NCI-H128 (cell line): ENCODE measurements at regions not wholly inside any gene's neighbourhood (a gene's known extent, or its start where the extent isn't known, plus 50 kb on each side); places are given as distances from the start of the nearest gene placed in this dataset.
A peak's percentile ranks its signal among the peaks of the same experiment; 100 is the strongest.

ENCODE experiments used
- DNase-seq: peaks from one replicate; lab custom pipeline; 2025; ENCODE audit not compliant: unreplicated experiment; lab: John Stamatoyannopoulos, UW

- no peak for DNase-seq
Measured at GRCh38 chr6:153662982-153663381, 376.1 kb upstream of the OPRM1 start.

- no peak for DNase-seq
Measured at GRCh38 chr6:153645326-153645725, 393.7 kb upstream of the OPRM1 start.

GRCh38 chr6:153644000-153644399 lies 395.0 kb upstream of the OPRM1 start:
- DNase-seq, result no peak

GRCh38 chr6:153634416-153634815 lies 404.6 kb upstream of the OPRM1 start:
- DNase-seq, result no peak

GRCh38 chr6:153625089-153625488 lies 414.0 kb upstream of the OPRM1 start:
- DNase-seq, result no peak

- no peak for DNase-seq
Measured at GRCh38 chr6:153624528-153624927, 414.5 kb upstream of the OPRM1 start.

- DNase-seq, result no peak
Measured at GRCh38 chr6:153623496-153623895, 415.5 kb upstream of the OPRM1 start.

- DNase-seq, result no peak
Measured at GRCh38 chr6:153621491-153621890, 417.5 kb upstream of the OPRM1 start.

- DNase-seq, result no peak
Measured at GRCh38 chr6:153621070-153621469, 418.0 kb upstream of the OPRM1 start.

- no peak for DNase-seq
Measured at GRCh38 chr6:153618371-153619322, 420.4 kb upstream of the OPRM1 start.

GRCh38 chr6:153616506-153616905 lies 422.5 kb upstream of the OPRM1 start:
- peak; percentile 8 for DNase-seq

GRCh38 chr6:153613719-153614455 lies 425.2 kb upstream of the OPRM1 start:
- no peak for DNase-seq

- no peak for DNase-seq
Measured at GRCh38 chr6:153602401-153602800, 436.6 kb upstream of the OPRM1 start.

- DNase-seq, result no peak
Measured at GRCh38 chr6:153599901-153600300, 439.1 kb upstream of the OPRM1 start.

GRCh38 chr6:153595903-153596302 lies 443.1 kb upstream of the OPRM1 start:
- DNase-seq, result no peak

- DNase-seq, result no peak
Measured at GRCh38 chr6:153594871-153595270, 444.2 kb upstream of the OPRM1 start.

GRCh38 chr6:153591159-153591558 lies 447.9 kb upstream of the OPRM1 start:
- no peak for DNase-seq

GRCh38 chr6:153590411-153590810 lies 448.6 kb upstream of the OPRM1 start:
- no peak for DNase-seq

- no peak for DNase-seq
Measured at GRCh38 chr6:153588330-153588729, 450.7 kb upstream of the OPRM1 start.

GRCh38 chr6:153583685-153584084 lies 452.6 kb upstream of the RGS17 start:
- no peak for DNase-seq

- no peak for DNase-seq
Measured at GRCh38 chr6:153580776-153581175, 449.7 kb upstream of the RGS17 start.

GRCh38 chr6:153575528-153575927 lies 444.4 kb upstream of the RGS17 start:
- DNase-seq, result no peak
